SW480 (cell line): ENCODE measurements at regions not wholly inside any gene's neighbourhood (a gene's known extent, or its start where the extent isn't known, plus 50 kb on each side); places are given as distances from the start of the nearest gene placed in this dataset.
"Not testable (repeated sequence)": the region's sequence is repeated elsewhere in the genome, so short reads cannot be mapped to it uniquely, and the experiment has no call there.

Source experiments
- DNase-seq: peaks from one replicate; pipeline ENCODE4 v3.0.0-alpha.2; 2016; ENCODE audit warnings: low spot score

DNA sequence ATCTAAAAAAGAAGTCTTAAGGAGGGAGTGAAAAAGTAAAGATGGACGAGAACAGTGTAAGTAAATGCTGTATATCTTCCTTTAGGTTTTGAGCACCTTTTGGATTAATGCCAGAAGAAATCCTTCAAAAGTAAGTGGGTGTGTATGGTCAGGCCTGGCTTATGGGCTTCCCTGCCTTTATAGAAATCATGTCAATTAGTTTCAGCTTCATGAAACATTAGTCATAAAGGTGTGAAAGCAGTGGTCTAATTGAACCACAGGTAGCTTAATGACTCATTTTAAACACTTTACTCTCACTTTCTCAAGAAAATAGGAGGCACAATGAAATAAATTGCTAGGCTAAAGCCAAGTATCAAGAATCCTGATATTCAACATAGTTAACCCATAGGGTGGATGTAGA is 467.4 kb upstream of the DPPA4 start:
- peak; percentile 2 for DNase-seq

DNA sequence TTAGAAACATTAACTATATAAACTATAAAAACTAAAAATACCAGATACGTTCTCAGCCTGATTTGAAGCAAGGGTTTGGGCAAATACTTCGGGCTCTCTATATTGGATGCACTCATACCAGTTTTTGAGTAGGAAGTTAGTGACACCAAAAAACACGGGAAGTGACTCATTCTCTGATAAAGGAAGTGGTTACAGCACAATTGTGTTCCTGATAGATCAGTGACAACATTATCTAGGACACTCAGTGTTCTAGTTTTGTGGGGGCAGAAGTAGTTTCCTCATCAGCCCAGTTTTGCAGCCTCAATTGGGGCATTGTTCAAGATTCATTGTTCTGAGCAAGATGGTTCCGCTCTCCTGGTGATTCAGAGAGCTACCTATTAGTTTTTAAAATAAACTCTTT is 469.6 kb upstream of the DPPA4 start:
- peak; percentile 28 for DNase-seq

GRCh38 chr3:109809513-109809912 is 472.2 kb upstream of the DPPA4 start:
- DNase-seq = no peak

DNA sequence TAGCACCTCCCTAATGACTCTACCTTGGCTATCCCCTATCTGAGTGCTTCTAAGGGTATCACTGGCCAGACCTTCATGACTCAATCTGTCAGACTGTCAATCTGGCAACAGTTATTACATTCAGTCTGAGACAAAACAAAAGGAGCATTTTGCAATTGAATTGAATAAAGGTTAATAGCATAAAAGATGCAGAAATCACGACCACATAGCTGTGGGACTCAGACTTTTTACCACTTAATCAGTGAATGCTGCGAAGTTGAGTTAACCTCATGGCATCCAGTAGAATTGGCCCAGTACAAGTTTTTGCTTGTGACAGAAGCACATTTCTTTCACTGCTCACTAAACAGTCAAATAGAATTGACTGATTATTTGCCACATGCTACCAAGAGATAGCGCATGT is 480.7 kb upstream of the DPPA4 start:
- no peak for DNase-seq

DNA sequence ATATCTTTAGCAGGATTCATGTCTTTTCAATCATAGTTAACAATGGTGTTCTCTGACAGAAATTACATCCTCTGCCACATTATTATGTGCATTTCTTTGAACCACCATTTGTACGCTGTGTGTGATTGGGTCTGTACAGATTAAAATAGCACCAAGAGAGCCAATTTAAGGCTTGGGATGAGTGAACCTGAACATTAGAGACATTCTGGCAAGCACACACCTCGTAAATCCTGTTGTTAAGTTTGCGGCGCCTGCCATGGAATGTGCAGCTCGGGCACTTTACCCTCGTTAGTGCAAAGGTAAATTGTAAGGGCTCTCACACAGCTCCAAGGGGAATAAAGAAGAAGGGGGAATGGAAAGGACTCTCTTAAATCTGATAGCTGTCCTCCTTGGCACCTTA is 482.4 kb upstream of the DPPA4 start:
- DNase-seq = no peak

DNA sequence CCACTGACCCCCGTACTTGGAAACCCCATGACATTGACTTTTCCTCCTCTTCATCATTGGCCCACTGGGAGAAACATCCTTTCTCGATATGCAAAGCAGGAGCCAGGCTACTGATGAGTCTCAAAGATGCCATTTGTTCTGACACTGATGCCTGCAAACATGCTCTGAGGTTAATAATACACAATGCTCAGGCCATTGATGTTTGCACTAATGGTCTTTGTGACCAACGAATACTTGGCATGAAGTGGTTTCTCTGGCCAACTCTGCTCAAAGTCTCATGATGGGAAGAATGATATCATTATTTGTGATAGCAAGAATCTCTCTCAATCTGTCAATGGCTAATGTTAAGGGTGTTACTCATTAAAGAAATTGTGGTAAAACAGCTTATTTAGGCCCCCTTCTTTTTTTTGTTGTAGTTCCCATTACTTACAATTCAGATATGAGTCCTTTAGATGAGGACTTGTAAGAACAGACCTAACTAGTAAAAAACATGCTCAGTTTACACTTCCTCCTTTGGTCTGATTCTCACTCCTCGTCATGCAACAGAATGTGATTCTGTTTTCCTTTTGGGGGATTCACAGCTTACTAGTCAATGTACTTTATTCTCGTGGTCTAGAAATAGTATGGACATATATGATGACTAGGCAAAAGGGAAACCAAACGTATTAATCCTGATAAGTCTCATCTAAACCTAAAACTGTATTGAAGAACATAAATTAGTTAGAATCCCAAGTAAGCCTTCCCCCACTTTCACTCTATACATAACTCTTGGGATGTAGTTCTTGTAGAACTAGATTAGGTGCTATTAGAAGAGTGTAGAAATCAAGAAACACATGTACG is 488.8 kb upstream of the DPPA4 start:
- no peak for DNase-seq

GRCh38 chr3:109831403-109831802 is 494.1 kb upstream of the DPPA4 start:
- DNase-seq = no peak

DNA sequence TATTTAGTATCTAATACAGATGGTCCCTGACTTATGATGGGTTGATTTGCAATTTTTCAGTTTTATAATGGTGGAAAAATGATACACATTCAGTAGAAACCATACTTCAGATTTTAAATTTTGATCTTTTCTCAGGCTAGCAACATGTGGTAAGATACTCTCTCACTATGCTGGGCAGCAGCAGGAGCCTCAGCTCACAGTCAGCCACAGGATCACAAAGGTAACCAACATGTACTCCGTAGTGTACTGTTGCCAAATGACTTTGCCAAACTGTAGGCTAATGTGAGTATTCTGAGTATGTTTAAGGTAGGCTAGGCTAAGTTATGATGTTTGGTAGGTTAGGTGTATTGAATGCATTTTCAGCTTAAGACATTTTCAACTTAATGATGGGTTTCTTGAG is 498.6 kb upstream of the DPPA4 start:
- no peak for DNase-seq

DNA sequence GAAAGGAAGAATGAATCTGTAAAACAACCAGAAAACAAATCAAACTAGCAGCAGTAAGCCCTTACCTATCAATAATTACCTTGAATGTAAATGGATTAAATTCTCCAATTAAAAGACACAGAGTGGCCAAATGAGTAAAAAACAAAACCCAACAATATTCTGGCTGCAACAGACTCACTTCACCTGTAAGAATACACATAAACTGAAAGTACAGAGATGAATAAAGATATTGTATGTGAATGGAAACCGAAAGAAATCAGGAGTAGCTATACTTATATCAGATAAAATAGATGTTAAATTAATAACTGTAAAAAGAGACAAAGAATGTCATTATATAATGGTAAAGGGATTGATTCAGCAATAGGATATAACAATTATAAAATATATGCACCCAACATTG is 514.5 kb upstream of the DPPA4 start:
- DNase-seq = no peak

DNA sequence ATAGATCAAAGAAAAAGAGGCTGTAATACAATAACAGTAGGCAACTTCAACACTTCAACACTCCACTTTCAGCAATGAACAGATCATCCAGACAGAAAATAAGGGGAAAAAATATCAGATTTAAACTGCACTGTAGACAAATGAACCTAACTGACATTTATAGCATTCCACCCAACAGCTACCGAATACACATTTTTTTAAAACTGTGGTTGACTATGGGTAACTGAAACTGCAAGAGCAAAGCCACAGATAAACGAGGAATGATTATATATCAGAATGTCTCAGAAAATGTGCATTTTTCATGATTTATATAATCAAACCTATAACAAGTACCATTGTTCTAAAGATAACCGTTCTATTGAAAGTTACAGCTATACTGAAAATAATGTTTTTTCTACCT is 514.9 kb upstream of the DPPA4 start:
- no peak for DNase-seq

DNA sequence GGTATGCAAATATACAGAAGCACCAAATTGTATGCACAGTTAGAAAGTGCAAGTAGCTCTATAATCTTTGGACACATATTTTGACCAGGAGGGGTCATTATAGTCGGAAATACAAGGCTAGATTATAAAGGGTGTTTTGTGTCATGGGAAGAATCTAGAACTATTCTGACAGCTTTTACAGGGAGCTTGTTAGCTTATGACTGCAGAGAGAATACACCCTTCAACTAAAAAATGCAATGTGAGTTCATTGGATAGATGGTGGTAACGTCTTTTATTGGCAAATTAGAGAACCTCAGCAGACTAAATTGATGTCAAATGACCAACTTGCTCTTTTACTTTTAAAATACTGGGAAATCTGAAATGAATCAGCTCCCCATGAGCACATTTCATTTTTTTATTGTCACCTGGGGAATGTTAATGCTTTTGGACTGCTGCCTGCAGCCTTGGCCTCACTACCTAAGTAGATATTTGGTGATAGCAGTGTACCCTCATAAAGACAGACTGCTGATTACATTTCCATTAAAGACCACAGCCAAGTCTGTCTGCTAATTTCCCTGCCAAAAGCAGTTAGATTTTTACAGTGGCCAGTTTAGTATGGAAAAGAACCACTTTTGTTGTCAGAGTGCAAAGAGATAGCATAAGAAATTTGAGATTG is 515.9 kb upstream of the DPPA4 start:
- no peak for DNase-seq

GRCh38 chr3:109863701-109864100 is 526.4 kb upstream of the DPPA4 start:
- DNase-seq = no peak

DNA sequence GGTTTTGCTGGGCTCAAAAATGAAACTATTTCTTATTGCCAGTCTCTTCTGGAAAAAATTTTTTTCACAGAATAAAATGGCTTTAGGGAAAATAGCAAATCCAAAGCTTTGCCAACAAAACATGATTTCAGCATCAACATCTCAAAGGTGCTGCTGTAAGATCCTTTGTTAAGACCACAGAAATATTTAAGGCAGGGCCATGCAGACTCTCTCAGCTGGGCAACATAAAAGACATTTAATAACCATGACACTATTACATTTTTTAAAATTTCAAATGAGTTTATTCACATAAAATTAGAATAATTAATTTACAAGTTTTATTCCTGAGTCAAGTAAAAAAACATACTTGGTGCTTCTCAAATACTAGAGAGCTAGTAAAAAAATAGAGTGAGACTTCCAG is 527.1 kb upstream of the DPPA4 start:
- DNase-seq = no peak

- DNase-seq = no peak
These were observed 532.2 kb upstream of the DPPA4 start for GRCh38 chr3:109869586-109869985.

DNA sequence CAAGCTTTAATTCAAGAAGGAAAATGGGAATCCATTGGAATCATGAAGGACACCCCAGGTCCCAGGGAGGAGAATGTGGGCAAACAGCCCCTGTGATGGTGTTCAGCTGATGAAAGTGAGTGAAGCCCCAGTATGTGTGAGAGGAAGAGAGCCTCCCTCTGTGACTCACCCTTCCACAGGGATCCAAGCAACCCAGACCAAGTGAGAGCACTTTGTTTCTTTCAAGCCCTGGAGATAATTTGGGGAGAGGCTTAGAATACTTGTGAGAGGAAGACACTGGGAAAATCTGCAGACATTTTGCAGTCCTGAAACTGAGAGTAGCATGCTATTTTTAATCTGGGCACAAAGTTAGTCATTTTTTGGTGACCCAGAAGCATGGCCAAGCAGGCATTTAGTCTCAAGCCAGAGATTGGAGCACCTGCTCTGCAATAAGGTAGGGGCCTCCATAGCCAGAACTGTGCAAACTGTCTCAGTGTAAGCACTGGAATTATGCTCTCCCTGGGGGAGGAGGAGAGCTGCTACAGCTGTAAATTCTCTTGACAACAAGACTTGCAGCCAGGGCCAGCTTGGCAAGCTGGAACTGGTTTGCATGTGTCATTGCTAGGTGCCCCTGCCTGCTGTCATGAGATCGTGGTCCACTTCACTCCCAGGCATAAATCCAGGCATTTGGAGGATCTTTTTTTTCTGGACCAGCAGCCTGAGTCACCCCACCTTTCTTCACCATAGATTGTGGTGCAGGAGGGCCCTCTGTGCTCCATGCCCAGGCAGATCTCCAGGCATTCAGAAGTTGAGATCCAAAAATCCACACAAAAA is 537.8 kb upstream of the DPPA4 start:
- DNase-seq = no peak

DNA sequence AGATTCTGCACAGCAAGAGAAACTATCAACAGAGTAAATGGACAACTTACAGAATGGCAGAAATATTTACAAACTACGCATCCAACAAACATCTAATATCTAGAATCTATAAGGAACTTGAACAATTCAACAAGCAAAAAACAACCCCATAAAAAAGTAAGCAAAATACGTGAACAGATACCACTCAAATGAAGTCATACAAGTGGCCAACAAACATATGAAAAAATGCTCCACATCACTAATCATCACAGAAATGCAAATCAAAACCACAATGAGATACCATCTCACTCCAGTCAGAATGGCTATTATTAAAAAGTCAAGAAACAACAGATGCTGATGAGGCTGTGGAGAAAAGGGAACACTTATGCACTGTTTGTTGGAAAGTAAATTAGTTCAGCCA is 540.3 kb upstream of the DPPA4 start:
- DNase-seq = not testable (repeated sequence)

- DNase-seq = no peak
These were observed 544.8 kb upstream of the DPPA4 start for GRCh38 chr3:109882144-109882543.

- DNase-seq = no peak
These were observed 549.9 kb upstream of the DPPA4 start for GRCh38 chr3:109887293-109887692.

DNA sequence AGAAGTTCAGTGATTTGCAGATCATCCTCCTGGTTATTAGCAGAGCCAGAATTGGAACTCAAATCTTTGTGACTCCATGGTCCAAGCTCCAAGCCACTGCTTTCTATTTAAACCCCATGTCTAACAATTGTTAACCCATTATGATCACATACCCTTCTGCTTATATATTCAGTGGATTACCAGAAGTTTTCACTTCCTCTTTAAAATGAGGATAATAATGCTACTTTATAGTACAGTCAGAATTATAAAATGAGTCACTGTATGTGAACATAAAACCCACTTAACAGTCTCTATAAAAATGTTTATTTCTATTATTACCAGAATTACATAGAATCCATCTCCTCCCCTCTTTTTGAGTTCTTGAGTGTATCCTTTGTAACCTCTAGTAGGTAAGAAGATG is 550.7 kb upstream of the DPPA4 start:
- DNase-seq = no peak

DNA sequence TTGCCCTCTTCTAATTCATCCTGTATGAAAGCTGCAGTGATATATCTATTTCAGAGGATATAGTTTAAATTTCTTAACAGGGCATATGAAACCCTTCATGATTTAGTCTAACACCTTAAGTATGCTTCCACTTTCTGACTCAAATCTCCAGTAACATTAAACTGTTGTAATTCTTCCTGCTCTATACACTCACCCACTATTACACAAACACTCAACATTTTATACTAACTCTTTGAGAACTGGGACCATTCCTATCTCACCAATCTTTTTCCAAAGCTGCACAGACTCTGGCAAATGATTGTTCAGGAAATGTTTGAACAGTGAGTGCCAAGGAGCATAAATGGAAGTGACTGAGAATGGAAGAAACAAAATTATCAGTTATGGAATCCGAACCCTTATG is 560.4 kb upstream of the DPPA4 start:
- no peak for DNase-seq

GRCh38 chr3:109899925-109900324 is 562.6 kb upstream of the DPPA4 start:
- DNase-seq = no peak

GRCh38 chr3:109900783-109901182 is 563.4 kb upstream of the DPPA4 start:
- DNase-seq = no peak

DNA sequence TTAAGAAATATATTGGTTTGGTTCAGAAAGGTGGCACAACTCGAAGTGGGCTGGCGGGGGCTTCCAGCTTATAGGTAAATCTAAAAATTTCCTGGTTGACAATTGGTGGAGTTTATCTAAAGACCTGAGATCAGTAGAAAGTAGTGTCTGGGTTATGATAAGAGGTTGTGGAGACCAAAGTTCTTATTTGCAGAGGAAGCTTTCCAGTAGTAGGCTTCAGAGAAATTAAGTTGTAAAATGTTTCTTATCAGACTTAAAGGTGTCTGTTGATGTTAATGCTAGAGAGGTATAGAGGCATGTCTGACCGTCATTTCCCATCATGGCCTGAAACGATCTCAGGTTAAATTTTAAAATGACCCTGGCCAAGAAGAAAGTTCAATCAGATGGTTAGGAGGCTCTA is 565.2 kb upstream of the DPPA4 start:
- no peak for DNase-seq
